ENCODE measurements at regions not wholly inside any gene's neighbourhood (a gene's known extent, or its start where the extent isn't known, plus 50 kb on each side); places are given as distances from the start of the nearest gene placed in this dataset.

DNA sequence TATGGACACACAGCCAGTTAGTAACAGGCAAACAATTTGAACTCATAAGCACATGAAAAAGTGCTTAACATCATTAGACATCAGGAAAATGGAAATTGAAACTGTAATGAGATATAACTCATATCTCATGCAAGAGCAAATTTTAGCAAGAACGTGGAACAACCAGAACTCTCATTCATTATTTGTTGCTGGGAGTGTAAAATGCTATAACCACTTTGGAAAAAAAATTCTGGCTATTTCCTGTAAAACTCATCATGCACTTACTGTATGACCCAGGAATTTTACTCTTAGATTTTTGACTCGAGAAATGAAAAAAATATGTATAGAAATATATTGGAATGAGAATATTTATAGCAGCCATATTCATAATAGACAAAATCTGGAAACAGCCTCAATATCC, 205.7 kb upstream of the PUM3 start:
- no peaks in the 10 kb centered on the region for H3K36me3 ChIP-seq
- no peak overlapping the region for H3K27ac ChIP-seq
- intact Hi-C loops (cut with DNase I): no loop called here
- H3K27me3 ChIP-seq (ENCODE audit: low read depth): no peaks in the 10 kb centered on the region
- H3K4me1 ChIP-seq: no peaks in the 10 kb centered on the region
- H3K4me3 ChIP-seq: no peak overlapping the region
- DNase-seq: no peak
- TF ChIP-seq, protein P1, sequence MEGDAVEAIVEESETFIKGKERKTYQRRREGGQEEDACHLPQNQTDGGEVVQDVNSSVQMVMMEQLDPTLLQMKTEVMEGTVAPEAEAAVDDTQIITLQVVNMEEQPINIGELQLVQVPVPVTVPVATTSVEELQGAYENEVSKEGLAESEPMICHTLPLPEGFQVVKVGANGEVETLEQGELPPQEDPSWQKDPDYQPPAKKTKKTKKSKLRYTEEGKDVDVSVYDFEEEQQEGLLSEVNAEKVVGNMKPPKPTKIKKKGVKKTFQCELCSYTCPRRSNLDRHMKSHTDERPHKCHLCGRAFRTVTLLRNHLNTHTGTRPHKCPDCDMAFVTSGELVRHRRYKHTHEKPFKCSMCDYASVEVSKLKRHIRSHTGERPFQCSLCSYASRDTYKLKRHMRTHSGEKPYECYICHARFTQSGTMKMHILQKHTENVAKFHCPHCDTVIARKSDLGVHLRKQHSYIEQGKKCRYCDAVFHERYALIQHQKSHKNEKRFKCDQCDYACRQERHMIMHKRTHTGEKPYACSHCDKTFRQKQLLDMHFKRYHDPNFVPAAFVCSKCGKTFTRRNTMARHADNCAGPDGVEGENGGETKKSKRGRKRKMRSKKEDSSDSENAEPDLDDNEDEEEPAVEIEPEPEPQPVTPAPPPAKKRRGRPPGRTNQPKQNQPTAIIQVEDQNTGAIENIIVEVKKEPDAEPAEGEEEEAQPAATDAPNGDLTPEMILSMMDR (IDR thresholded peaks at IDR 0.05): no peak
- ATAC-seq: no peak
- H3K9me3 ChIP-seq: no peaks in the 10 kb centered on the region

DNA sequence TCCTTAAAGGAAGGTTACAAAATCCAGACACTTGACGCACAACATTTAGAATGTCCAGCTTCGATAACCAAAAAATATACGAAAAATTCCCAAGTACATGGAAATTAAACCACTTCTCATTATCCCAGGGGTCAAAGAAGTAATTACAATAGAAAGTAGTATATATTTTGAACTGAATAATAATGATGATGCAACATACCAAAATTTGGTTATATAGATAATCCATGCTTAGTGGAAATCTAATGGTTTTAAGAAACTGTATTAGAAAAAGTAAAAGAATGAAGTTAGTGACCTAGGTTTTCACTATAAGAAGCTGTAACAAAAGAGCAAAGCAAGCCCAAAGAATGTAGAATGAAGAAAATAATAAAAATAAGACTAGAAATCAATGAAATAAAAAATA, 204.0 kb upstream of the PUM3 start:
- no peak overlapping the region for H3K4me3 ChIP-seq
- intact Hi-C loops (cut with DNase I): no loop called here
- no peaks in the 10 kb centered on the region for H3K36me3 ChIP-seq
- no peaks in the 10 kb centered on the region for H3K9me3 ChIP-seq
- no peak overlapping the region for H3K27ac ChIP-seq
- no peaks in the 10 kb centered on the region for H3K27me3 ChIP-seq (ENCODE audit: low read depth)
- DNase-seq (no peak), ATAC-seq (no peak)
- no peaks in the 10 kb centered on the region for H3K4me1 ChIP-seq
- TF ChIP-seq, protein P1 (IDR thresholded peaks at IDR 0.05): no peak

DNA sequence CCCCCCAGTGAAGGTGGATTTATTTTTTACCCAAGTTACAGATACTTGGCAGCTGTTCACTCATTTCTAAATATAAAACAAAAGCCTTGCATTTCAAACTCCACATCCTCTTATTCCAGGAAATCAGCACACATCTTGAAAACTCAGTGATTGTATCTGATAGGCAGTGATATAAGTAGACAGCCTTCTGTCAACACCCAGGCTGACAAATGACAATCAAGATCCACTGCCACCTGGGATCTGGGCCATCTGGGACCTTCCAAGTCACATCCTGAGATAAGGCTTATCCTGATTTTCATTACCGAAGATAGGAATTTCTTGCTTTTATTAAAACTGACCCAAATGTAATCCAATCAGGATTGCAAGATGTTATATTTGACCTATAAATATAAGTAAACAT, 201.3 kb upstream of the PUM3 start:
- no peak for DNase-seq
- Histone ChIP-seq H3K27me3 (ENCODE audit: low read depth) (no peaks in the 10 kb centered on the region), H3K27ac (no peak overlapping the region), H3K4me3 (no peak overlapping the region), H3K4me1 (no peaks in the 10 kb centered on the region), H3K9me3 (no peaks in the 10 kb centered on the region), H3K36me3 (no peaks in the 10 kb centered on the region)
- intact Hi-C loops (cut with DNase I): no loop called here
- ATAC-seq: no peak
- TF ChIP-seq, protein P1 (IDR thresholded peaks at IDR 0.05): no peak

DNA sequence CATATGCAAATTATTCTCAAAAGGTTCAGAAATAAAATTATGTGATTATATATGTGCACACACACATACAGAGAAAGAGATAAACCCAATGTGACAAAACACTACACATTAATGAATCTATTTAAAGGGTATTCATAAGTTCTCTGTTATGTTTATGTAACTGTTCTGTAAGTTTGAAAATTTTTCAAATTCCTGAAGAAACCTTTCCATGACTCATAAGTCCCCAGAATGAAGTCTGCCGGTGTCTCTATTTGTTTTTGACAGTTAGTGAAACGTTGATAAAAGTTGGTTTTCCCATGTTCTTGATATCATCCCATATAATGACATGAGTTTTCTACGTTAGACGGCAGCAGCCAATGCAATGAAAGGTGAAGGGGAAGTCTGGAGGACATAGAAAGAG, 199.5 kb upstream of the PUM3 start:
- Histone ChIP-seq H3K4me3 (no peak overlapping the region), H3K27me3 (ENCODE audit: low read depth) (no peaks in the 10 kb centered on the region), H3K4me1 (no peaks in the 10 kb centered on the region), H3K27ac (no peak overlapping the region), H3K36me3 (no peaks in the 10 kb centered on the region), H3K9me3 (no peaks in the 10 kb centered on the region)
- TF ChIP-seq, protein P1 (IDR thresholded peaks at IDR 0.05): no peak
- DNase-seq (no peak), ATAC-seq (no peak)
- intact Hi-C loops (cut with DNase I): no loop called here

DNA sequence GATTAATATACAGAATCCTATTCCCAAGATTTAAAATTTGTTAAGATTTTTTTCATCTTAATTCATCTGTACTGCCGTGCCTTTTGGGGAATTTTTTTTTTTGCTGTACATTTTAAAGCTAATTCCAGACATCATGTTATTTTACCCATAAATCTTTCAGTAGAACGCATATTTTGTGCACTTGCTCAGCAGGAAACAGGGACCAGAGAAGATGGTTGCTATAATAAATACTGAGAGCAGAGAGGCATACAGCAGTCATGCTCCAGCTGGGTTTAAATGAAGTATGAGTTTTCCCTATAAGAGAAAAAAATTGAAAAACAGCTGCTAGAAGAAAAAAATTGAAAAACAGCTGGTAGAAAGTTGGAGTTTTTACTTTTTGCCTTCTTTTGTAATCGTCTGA, 196.9 kb upstream of the PUM3 start:
- no peak for DNase-seq
- intact Hi-C loops (cut with DNase I): no loop called here
- H3K4me3 ChIP-seq: no peak overlapping the region
- no peaks in the 10 kb centered on the region for H3K9me3 ChIP-seq
- no peaks in the 10 kb centered on the region for H3K4me1 ChIP-seq
- no peaks in the 10 kb centered on the region for H3K27me3 ChIP-seq (ENCODE audit: low read depth)
- H3K36me3 ChIP-seq: no peaks in the 10 kb centered on the region
- no peak for ATAC-seq
- H3K27ac ChIP-seq: no peak overlapping the region
- TF ChIP-seq, protein P1 (IDR thresholded peaks at IDR 0.05): no peak

DNA sequence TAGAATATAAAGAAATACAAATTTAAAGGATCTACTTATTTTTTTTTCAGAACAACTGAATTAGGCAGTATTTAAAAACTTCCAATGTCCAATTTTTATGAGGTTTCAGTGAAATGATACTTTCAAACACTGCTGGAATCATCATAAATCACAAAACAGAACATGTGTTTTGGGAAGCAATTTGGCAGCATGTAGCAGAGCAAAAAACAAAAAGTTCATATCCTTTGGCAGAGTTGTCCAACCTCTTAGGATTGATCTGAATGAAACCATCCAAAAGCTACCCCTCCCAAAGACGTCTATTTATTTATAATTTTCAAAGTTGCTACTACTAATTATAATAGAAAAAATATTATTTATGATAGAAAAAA, 192.4 kb upstream of the PUM3 start:
- no peak overlapping the region for H3K27ac ChIP-seq
- H3K4me3 ChIP-seq: no peak overlapping the region
- H3K4me1 ChIP-seq: no peaks in the 10 kb centered on the region
- DNase-seq: no peak
- no peaks in the 10 kb centered on the region for H3K27me3 ChIP-seq (ENCODE audit: low read depth)
- no peaks in the 10 kb centered on the region for H3K9me3 ChIP-seq
- no peak for ATAC-seq
- H3K36me3 ChIP-seq: no peaks in the 10 kb centered on the region
- TF ChIP-seq, protein P1 (IDR thresholded peaks at IDR 0.05): no peak
- intact Hi-C loops (cut with DNase I): no loop called here

All from lower lobe of right lung (tissue), 2 donors.